Urothelium cell line (cell line): ENCODE measurements at regions not wholly inside any gene's neighbourhood (a gene's known extent, or its start where the extent isn't known, plus 50 kb on each side); places are given as distances from the start of the nearest gene placed in this dataset.
"Not testable (repeated sequence)": the region's sequence is repeated elsewhere in the genome, so short reads cannot be mapped to it uniquely, and the experiment has no call there.

Experiments
- DNase-seq: peaks from one replicate; pipeline ENCODE4 v3.0.0; 2011; ENCODE audit warnings: low spot score, mixed read lengths
- FAIRE-seq: peaks from 2 replicates; lab custom pipeline; 2011; peaks lifted over from hg19 to GRCh38; lab: Jason Lieb, UNC

DNA sequence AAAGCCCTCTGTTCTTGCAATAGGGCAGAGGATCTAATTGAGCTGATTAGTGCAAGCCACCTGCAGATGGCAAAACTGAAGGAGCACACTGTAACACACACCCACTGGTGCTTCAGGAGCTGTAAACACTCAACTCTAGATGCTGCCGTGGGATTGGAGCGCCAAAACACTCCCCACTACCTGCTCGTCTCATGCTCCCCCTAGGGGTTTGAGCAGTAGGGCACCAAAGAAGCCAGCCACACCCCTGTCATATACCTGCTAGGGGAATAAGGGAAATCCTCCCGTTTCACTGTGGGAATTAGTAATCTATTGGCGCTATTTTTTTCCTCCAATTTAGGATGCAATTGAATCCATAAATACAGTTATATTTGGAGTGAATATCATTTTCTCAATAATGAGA is 360.2 kb downstream of the GLUD2 start:
- FAIRE-seq (no peak), DNase-seq (no peak)

- not testable (repeated sequence) for FAIRE-seq, DNase-seq
These were observed 384.1 kb downstream of the GLUD2 start for GRCh38 chrX:121431514-121431913.

DNA sequence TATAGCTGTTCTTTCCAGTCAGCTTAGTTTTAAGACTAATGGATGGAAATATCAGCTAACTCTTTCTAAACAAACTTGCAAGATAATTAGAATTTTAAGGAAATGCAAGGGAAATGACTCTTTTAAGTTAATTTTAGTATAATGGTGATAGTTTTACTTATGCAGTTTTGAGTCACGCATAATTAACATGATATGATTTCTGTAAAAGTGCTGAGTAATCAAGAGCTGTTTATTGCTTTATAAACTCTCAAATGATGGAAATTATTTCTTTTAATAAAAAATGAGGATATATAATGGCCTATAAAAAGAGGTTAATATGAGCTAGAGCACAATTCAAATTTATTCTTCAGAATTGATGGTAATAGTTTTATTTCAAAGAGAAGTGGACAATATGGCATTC is 385.9 kb downstream of the GLUD2 start:
- FAIRE-seq (no peak), DNase-seq (no peak)

DNA sequence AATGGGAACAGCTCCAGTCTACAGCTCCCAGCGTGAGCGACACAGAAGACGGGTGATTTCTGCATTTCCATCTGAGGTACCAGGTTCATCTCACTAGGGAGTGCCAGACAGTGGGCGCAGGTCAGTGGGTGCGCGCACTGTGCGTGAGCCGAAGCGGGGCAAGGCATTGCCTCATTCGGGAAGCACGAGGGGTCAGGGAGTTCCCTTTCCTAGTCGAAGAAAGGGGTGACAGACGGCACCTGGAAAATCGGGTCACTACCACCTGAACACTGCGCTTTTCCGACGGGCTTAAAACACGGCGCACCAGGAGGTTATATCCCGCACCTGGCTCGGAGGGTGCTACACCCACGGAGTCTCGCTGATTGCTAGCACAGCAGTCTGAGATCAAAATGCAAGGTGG is 390.3 kb downstream of the GLUD2 start:
- not testable (repeated sequence) for FAIRE-seq, DNase-seq

DNA sequence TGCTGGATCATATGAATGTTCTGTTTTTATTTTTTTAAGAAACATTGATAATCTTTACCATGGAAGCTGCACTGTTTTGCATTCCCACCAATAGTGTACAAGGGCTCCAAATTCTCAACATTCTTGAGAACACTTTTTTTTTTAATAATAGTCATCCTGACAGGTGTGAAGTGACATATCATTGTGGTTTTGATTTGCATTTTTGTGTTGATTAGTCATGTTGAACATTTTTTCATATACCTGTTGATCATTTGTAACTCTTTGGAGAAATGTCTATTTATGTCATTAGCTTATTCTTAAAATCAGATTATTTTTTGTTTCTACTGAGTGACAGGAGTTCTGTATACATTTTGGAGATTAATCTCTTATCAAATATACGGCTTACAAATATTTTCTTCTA is 408.5 kb downstream of the GLUD2 start:
- FAIRE-seq, result no peak

GRCh38 chrX:121456315-121456714 is 408.9 kb downstream of the GLUD2 start:
- FAIRE-seq (no peak), DNase-seq (no peak)

More for the DNA sequence above, 408.5 kb downstream of the GLUD2 start:
- no peak for DNase-seq

DNA sequence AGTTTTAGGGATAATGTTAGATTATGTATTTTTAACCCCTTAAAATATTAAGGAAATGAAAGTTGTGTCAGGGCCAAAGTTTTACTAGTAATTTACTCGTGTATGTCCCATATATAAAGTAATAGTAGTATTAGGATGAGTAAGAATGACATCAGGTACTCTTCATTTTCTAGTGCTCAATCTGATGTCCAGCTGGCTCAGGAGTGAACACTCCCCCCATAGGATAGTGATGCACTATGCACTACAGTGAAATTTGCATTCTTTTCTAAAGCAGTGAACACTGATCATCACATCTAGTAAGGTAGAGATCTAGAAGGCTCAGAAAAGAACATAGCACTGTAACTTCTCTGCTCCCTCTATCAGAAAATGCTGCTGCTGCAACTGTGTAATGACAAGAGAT is 409.7 kb downstream of the GLUD2 start:
- FAIRE-seq (no peak), DNase-seq (no peak)

DNA sequence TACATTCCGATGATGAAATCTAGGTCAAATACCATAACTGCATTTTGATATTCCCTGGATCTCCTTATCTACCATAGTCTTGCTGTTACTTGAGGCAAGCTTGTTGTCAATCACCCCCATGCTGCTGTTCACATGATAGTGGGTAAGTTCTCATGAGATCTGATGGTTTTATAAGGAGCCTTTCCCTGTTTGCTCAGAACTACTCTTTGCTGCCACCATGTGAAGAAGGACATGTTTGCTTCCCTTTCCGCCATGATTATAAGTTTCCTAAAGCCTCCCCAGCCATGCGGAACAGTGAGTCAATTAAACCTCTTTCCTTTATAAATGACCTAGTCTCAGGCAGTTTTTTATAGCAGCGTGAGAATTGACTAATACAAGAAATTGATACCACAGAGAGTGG is 432.0 kb downstream of the GLUD2 start:
- no peak for DNase-seq
- no peak for FAIRE-seq

GRCh38 chrX:121496966-121497365 is 449.6 kb downstream of the GLUD2 start:
- no peak for FAIRE-seq
- DNase-seq, result no peak

DNA sequence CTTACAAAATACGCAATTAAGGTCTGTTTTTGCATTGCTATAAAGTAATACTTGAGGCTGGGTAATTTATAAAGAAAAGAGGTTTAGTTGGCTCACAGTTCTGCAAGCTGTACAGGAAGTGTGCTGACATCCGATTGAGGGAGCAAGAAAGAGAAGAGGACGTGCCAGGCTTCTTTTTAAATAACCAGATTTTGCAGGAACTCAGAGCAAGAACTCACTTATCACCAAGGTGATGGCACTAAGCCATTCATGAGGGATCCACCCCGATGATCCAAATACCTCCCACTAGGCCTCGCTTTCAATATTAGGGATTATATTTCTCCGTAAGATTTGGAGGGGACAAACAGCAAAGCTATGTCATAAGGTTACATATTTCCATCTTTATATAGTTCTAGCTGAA is 456.7 kb downstream of the GLUD2 start:
- FAIRE-seq (no peak), DNase-seq (no peak)

- FAIRE-seq (no peak), DNase-seq (no peak)
These were observed 498.9 kb downstream of the GLUD2 start for GRCh38 chrX:121546317-121546716.

DNA sequence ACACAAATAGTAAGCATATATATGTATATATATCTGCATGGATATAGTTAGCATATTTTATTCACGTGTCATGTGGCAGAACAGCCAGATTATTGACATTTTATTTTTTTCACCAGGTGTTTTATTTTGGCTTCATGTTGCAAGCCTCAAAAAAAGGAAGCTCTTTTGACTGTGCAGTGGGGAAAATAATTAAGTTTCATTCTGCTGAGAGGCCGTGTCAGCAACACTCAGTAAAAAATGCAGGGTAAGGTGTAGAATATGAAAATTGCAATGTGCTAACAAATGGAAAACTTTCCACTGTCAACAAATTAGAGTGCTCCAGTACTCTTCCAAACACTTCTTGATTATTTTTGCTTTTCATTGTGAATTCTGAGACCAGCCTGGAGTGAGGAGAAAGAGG is 511.5 kb downstream of the GLUD2 start:
- no peak for DNase-seq
- no peak for FAIRE-seq

DNA sequence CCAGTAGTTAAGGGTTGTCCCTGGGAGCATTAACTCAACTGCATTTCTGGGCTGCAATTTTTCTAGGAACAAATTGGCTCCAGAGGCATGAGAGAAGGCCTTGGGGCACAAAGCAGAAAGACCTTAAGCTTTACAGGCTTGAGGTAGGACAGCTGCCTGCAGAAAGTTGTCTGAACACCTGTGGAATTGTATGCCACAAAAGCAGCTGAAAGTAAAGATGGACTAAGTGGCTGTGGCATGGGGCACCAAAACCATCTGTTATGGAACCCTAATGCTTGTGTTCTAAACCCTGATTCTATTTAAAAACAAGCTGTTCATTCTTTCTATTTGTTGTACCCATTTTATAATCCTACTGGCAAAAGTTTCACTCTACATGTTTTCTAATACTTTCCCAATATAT is 515.2 kb downstream of the GLUD2 start:
- no peak for DNase-seq
- FAIRE-seq, result no peak

DNA sequence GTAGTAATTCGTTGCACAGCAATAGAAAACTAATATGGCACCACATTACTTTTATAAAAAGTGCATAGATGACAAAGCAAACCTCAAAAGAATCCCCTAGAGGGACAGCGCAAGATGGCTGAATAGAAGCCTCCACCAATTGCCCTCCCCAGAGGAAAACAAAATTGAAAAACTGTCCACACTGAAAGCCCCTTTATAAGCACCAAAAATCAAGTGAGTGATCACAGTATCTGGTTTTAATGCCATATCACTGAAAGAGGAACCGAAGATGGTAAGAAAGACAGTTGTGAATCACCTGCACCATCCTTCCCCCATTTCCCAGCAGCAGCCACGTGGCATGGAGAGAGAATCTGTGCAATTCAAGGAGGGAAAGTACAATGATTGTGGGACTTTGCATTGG is 522.2 kb downstream of the GLUD2 start:
- no peak for FAIRE-seq
- DNase-seq, result no peak

DNA sequence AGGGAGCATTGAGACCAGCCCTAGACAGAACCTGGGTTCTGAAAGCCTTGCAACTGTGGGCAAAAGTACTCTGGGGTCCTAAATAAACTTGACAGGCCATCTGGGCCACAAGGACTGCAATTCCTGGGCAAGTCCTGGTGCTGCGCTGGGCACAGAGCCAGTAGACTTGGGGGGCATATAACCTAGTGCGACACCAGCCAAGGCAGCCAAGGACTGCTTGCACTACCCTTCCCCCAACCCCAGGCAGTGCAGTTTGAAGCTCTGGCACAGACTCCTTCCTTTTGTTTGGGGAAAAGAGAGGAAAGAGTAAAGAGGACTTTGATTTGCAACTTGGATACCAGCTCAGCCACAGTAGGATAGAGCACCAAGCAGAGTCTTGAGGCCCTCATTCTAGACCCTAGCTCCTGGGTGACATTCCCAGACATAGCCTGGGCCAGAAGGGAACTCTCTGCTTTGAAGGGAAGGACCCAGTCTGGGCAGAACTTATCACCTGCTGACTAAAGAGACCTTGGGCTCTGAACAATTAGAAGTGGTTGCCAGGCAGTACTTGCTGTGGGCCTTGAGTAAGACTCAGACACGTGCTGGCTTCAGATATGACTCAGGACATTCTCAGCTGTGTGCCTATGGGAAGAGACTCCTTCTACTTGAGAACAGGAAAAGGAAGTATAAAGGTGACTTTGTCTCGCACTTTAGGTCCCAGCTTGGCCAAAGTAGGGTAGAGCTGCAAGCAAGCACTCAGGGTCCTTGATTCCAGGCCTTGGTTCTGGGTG is 522.8 kb downstream of the GLUD2 start:
- DNase-seq (no peak), FAIRE-seq (no peak)

DNA sequence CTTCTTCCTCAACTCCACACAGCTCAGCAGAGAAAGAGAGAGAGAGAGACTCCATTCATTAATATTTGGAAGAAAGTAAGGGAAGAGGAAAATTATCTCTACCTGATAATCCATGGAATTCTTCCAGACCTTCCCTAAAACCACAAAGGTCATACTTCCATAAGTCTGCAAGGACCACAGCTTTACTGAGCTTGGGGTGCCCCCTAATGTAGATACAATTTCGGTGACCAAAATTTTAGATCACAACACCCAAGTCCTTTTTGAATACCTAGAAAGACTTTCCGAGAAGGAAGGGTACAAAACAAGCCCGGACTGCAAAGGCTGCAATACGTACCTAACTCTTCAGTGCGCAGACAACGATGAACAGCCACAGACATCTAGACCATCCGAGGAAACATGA is 523.9 kb downstream of the GLUD2 start:
- FAIRE-seq, result no peak

GRCh38 chrX:121574384-121574783 is 527.0 kb downstream of the GLUD2 start:
- DNase-seq, FAIRE-seq: not testable (repeated sequence)

More for the DNA sequence above, 523.9 kb downstream of the GLUD2 start:
- DNase-seq, result no peak

DNA sequence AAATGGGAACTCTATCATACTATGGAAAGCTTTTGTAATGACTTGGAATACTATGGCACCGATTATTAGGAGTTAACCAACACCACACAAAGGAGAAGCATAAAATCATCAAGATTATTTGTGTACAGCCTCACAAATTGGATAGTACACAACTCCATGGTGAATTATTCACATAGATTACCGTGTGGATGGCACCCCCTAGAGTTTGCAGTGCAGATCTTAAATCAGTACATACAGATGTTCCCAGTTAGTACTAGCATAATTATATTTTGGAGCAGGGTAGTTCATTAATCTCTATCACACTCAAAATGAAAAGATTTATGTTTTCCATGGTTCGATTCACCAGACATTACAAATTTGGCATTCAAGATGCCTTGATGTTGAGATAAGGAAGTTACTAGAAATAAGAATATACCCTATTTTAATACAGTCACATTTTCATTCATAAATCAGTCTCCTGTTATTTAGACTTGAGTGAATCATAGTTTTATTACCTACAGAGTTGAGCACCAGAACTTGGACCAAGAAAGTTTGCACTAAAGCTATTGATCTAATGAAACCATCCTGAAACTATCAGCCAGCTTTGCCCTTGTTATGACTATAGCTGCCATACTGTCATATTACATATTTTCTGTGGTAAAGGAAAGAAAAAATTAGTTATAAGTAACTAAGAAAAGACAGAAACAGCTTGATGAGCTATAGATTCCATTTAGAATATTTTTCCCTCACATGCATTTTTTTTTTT is 531.8 kb downstream of the GLUD2 start:
- DNase-seq (peak; percentile 0), FAIRE-seq (no peak)

DNA sequence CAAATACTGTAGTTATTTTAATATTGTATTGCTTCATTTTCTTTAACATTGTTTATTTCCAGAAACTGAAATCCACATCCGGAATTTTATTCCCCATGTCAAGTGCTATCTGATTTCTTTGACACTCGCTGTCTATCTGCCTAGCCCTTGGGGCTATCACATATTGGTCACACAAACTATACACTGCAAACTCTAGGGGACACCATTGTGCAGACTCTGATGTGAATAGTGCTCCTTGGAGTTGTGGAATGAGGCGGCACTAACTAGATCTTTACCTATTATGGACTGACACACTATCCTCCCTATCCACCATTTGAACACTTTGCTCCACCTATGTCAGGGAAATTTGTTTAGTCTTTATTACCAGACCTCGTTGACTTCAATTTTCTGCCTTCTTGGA is 534.5 kb downstream of the GLUD2 start:
- DNase-seq, result no peak
- FAIRE-seq, result no peak

DNA sequence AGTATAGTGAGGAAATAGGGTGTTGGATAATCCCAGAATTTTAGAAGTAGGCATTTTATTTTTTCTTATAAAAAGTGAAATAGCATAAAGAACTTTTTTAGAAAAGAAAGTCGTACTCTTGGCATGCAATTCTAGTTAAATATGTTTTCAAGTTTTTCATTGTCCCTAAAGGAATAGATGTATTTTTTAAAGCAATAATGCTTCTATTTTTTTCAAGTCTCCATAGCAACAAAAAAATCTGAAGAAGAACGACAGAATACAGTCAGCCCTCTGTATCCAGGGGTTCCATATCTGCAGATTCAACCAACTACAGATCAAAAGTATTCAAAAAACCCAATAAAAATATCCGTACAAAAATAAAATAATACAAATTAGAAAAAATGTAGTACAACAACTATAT is 538.2 kb downstream of the GLUD2 start:
- DNase-seq, result no peak

GRCh38 chrX:121592884-121593283 is 545.5 kb downstream of the GLUD2 start:
- DNase-seq, result no peak

More for the DNA sequence above, 538.2 kb downstream of the GLUD2 start:
- FAIRE-seq, result no peak

DNA sequence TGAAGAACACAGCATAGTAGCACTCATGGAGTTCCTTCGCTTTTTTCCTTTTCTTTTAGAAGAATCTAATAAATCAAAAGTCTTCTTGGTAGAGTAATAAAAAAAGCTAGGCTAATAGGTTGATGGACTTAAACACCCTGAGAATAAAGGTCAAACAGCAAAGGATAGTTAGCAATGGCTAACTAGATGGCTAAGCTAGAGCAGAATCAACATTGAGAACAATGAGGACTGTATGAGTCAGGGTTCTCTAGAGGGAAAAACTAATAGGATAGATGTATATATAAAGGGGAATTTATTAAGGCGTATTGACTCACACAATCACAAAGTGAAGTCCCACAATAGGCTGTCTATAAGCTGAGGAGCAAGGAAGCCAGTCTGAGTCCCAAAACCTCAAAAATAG is 550.9 kb downstream of the GLUD2 start:
- no peak for FAIRE-seq

More at GRCh38 chrX:121592884-121593283, 545.5 kb downstream of the GLUD2 start:
- no peak for FAIRE-seq

More for the DNA sequence above, 550.9 kb downstream of the GLUD2 start:
- DNase-seq, result no peak
